GM10266 (cell line): ENCODE measurements at regions not wholly inside any gene's neighbourhood (a gene's known extent, or its start where the extent isn't known, plus 50 kb on each side); places are given as distances from the start of the nearest gene placed in this dataset.

ENCODE experiments used
- DNase-seq: peaks from one replicate; pipeline ENCODE4 v3.0.0; 2012; ENCODE audit errors: extremely low spot score
- CTCF ChIP-seq: IDR thresholded peaks from 2 replicates; pipeline ENCODE4 v1.5.1; 2012; ENCODE audit warnings: mild to moderate bottlenecking, low read depth; ENCODE audit not compliant: control insufficient read depth, insufficient read depth; ENCODE audit errors: missing control alignments

GRCh38 chr16:64035337-64035736 lies 1086.5 kb downstream of the CDH11 start:
- DNase-seq: no peak
- no peak for TF ChIP-seq CTCF

DNA sequence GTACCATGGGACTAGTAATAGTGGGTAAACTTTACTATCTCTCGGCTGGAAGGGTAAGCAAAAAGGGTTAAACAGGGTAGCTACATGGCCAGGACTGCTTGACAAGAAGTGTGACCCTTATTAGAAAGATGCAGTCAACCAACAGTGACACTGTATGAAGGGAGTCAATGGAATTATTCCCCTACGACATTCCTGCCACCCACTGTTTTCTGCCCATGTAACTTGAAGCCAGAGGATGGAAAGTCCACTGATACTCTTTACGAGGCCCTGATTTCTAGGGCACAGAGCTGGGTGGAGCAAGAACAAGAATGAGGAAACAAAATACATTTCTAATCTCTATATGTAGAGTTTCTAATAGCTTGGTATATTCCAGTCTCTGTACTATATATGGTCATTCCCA lies 1102.5 kb downstream of the CDH11 start:
- no peak for TF ChIP-seq CTCF
- DNase-seq: no peak

DNA sequence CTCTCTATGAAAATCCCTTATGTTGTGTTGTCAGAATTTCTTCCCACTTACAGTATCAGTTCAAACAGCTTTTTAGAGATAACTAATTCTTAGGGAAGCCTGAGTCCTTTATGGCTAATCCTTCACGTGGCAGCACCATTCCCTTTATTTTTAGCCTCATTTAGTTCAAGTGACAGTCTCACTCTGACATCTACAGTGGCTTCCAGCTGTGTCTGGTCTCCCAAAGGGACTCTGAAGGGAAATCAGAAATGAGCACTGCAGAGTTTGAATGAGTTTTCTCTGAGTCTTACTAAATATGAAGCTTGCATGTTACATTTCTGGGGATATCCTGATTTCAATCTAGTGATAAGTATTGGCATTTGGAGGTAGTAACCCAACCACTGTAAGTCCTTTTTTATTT lies 1104.1 kb downstream of the CDH11 start:
- TF ChIP-seq CTCF: no peak
- DNase-seq: no peak

DNA sequence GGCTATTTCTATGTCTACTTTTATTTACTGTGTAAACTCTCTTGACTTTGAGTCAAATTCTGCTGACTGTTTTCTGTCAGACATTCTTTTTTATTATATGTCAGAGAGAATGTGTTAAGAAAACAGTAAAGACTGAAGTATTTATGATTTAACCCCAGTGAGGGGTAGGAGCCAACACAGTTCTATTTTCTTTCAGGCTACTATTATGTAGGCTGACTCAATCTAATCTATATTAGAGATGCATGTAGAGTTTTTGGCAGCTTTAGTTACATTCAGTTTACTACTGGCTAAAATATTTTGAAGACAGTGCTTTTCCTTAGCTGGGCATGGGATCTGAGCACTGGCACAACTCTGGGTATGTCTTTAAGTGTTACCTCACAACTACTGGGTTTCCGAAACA lies 1108.0 kb downstream of the CDH11 start:
- TF ChIP-seq CTCF: no peak
- no peak for DNase-seq

DNA sequence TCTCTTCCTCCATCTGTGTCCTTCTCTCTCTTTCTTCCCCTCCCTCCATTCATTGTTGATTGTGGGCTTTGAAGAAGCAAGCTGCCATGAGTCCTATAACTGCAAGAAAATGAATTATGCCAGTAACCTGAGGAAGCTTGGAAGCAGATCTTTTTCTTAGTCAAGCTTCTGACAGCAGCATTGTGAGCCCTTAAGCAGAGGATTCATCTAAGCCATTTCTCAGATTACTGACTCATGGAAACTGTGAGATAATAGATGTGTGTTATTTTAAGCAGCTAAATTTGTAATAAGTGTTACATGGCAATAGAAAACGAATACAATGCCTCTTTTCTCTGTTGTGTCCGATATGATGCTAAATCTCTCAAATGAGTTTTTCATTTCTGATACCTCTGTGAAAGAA lies 1109.7 kb downstream of the CDH11 start:
- no peak for DNase-seq

GRCh38 chr16:64011650-64012049 lies 1110.2 kb downstream of the CDH11 start:
- DNase-seq: no peak
- TF ChIP-seq CTCF: no peak

More for the DNA sequence above, 1109.7 kb downstream of the CDH11 start:
- no peak for TF ChIP-seq CTCF

DNA sequence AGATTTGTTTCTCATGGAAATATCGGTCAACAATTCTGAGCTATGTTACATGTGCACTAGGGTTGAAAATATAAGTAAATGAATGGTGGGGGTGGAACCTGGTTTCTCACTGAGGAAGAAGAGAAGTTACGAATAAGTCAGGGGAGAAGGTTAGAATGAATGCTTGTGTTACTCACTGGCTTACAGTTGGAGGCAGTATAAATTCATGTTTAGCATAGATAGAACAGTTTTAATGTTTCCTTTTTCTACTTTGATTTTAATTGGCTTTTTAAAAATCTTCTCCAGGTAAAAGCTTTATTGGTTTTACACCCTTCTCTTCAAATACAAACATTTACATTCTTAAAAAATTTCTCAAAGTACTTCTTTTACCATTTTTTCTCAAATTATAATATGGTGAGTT lies 1113.7 kb downstream of the CDH11 start:
- no peak for DNase-seq
- TF ChIP-seq CTCF: no peak
